GM12878 (cell line): ENCODE measurements at regions not wholly inside any gene's neighbourhood (a gene's known extent, or its start where the extent isn't known, plus 50 kb on each side); places are given as distances from the start of the nearest gene placed in this dataset.

Source experiments
- CREM ChIP-seq: IDR thresholded peaks from 2 replicates; pipeline ENCODE4 v1.6.1; 2014; ENCODE audit warnings: antibody characterized with exemption, low read depth
- EP300 ChIP-seq, 2 experiments: fragments of 150-350 bp in 1 of 2; IDR thresholded peaks; 2 replicates each; pipeline ENCODE4 v1.6.1; 2011 to 2012; ENCODE audit warnings: low read depth in 2 of 2, low read length in 2 of 2, borderline replicate concordance in 1 of 2, improper control_type of control experiment in 1 of 2, inconsistent platforms in 1 of 2; ENCODE audit not compliant: control insufficient read depth in 1 of 2
- IKZF2 ChIP-seq, 2 experiments: fragments of 450-650 bp; IDR thresholded peaks; 2 replicates each; pipeline ENCODE4 v1.6.1; 2017; ENCODE audit warnings: mild to moderate bottlenecking in 2 of 2, moderate library complexity in 2 of 2
- POLR2AphosphoS5 ChIP-seq: IDR thresholded peaks from 2 replicates; pipeline ENCODE4 v1.6.1; 2011; ENCODE audit warnings: mild to moderate bottlenecking, low read length, inconsistent platforms
- STAT3 ChIP-seq: IDR thresholded peaks from 2 replicates; pipeline ENCODE4 v1.6.1; 2011; ENCODE audit warnings: low read depth, low read length, improper control_type of control experiment
- YY1 ChIP-seq: IDR thresholded peaks from 2 replicates; pipeline ENCODE4 v1.6.1; 2011; ENCODE audit warnings: low read depth, mild to moderate bottlenecking, low read length
- ZNF592 ChIP-seq: fragments of 450-650 bp; IDR thresholded peaks from 2 replicates; pipeline ENCODE4 v1.6.1; 2017; ENCODE audit warnings: mild to moderate bottlenecking, moderate library complexity
- TF ChIP-seq, protein P1 (sequence below): IDR thresholded peaks from 2 replicates; pipeline ENCODE4 v1.6.1; 2011; ENCODE audit warnings: mild to moderate bottlenecking, low read depth, low read length, moderate library complexity; ENCODE audit not compliant: insufficient replicate concordance
- TF ChIP-seq, protein P2 (sequence below): fragments of 450-650 bp; IDR thresholded peaks from 2 replicates; pipeline ENCODE4 v1.6.1; 2017; ENCODE audit warnings: borderline replicate concordance

GRCh38 chr13:105773241-105773640 lies 762.2 kb downstream of the EFNB2 start (continued):
- TF ChIP-seq, protein P1, sequence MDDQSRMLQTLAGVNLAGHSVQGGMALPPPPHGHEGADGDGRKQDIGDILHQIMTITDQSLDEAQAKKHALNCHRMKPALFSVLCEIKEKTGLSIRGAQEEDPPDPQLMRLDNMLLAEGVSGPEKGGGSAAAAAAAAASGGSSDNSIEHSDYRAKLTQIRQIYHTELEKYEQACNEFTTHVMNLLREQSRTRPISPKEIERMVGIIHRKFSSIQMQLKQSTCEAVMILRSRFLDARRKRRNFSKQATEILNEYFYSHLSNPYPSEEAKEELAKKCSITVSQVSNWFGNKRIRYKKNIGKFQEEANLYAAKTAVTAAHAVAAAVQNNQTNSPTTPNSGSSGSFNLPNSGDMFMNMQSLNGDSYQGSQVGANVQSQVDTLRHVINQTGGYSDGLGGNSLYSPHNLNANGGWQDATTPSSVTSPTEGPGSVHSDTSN, result no peak
- TF ChIP-seq YY1 (no peak), STAT3 (no peak), POLR2AphosphoS5 (no peak), IKZF2 (IDR thresholded peaks at IDR 0.05) (no peak), ZNF592 (no peak), CREM (no peak), EP300 (IDR thresholded peaks at IDR 0.05; ENCODE audit: borderline replicate concordance in 1 of 2, control insufficient read depth in 1 of 2, low read depth in 2 of 2, low read length in 2 of 2) (no peak)
- TF ChIP-seq, protein P2, sequence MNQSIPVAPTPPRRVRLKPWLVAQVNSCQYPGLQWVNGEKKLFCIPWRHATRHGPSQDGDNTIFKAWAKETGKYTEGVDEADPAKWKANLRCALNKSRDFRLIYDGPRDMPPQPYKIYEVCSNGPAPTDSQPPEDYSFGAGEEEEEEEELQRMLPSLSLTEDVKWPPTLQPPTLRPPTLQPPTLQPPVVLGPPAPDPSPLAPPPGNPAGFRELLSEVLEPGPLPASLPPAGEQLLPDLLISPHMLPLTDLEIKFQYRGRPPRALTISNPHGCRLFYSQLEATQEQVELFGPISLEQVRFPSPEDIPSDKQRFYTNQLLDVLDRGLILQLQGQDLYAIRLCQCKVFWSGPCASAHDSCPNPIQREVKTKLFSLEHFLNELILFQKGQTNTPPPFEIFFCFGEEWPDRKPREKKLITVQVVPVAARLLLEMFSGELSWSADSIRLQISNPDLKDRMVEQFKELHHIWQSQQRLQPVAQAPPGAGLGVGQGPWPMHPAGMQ, result no peak
